CD4-positive, alpha-beta memory T cell (primary cell): ENCODE measurements at regions not wholly inside any gene's neighbourhood (a gene's known extent, or its start where the extent isn't known, plus 50 kb on each side); places are given as distances from the start of the nearest gene placed in this dataset.

Experiments
- CTCF ChIA-PET: fragments of 350-600 bp; sonication (Branson Sonifier 250); formaldehyde crosslinking; loops from one replicate; lab custom pipeline; 2021; ENCODE audit warnings: inconsistent platforms; ENCODE audit not compliant: partially characterized antibody; lab: Charles Lee
- POLR2A ChIA-PET: fragments of 350-600 bp; sonication (Branson Sonifier 250); formaldehyde crosslinking; loops from one replicate; lab custom pipeline; 2021; ENCODE audit not compliant: partially characterized antibody; lab: Charles Lee
- DNase-seq, 5 donors: peaks; one replicate each; pipeline versions ENCODE4 v3.0.0 to v3.0.0-alpha.2; 2020 to 2022; ENCODE audit warnings: mixed read lengths in 1 of 5
- H3K27ac ChIP-seq: one replicate; pipeline ENCODE4 v1.7.0; 2013; ENCODE audit warnings: low read depth, low read length
- H3K27me3 ChIP-seq: 2 replicates; pipeline ENCODE4 v1.7.0; 2013; ENCODE audit warnings: mild to moderate bottlenecking, low read length, moderate library complexity; ENCODE audit not compliant: insufficient read depth
- H3K36me3 ChIP-seq: 2 replicates; pipeline ENCODE4 v1.7.0; 2013; ENCODE audit warnings: mild to moderate bottlenecking, low read length, moderate library complexity; ENCODE audit not compliant: insufficient read depth
- H3K4me1 ChIP-seq: 2 replicates; pipeline ENCODE4 v1.7.0; 2013; ENCODE audit warnings: mild to moderate bottlenecking, low read length, moderate library complexity; ENCODE audit not compliant: insufficient read depth
- H3K4me3 ChIP-seq, 2 donors: one replicate each; pipeline ENCODE4 v1.7.0; 2013; ENCODE audit warnings: low read length in 2 of 2, mild to moderate bottlenecking in 1 of 2
- H3K9me3 ChIP-seq, 2 donors: one replicate each; pipeline ENCODE4 v1.7.0; 2013; ENCODE audit warnings: low read length in 2 of 2, control low read depth in 1 of 2; ENCODE audit not compliant: control insufficient read depth in 1 of 2
- H3K27ac Mint-ChIP-seq, 7 donors: one replicate each; pipeline ENCODE4 v1.8.0; 2020 to 2021; ENCODE audit warnings: mixed read lengths in 7 of 7, mild to moderate bottlenecking in 6 of 7, inconsistent platforms in 3 of 7, moderate library complexity in 3 of 7
- H3K27me3 Mint-ChIP-seq, 2 donors: one replicate each; pipeline ENCODE4 v1.8.0; 2020 to 2021; ENCODE audit warnings: mixed read lengths in 2 of 2
- H3K36me3 Mint-ChIP-seq, 2 donors: one replicate each; pipeline ENCODE4 v1.8.0; 2020 to 2021; ENCODE audit warnings: mixed read lengths in 2 of 2, inconsistent platforms in 1 of 2, mild to moderate bottlenecking in 1 of 2
- H3K4me1 Mint-ChIP-seq, 4 donors: one replicate each; pipeline ENCODE4 v1.8.0; 2020 to 2021; ENCODE audit warnings: mixed read lengths in 4 of 4, mild to moderate bottlenecking in 1 of 4
- H3K4me3 Mint-ChIP-seq, 8 donors: one replicate each; pipeline ENCODE4 v1.8.0; 2020 to 2021; ENCODE audit warnings: mixed read lengths in 8 of 8, mild to moderate bottlenecking in 7 of 8, moderate library complexity in 6 of 8, inconsistent platforms in 3 of 8
- H3K9me3 Mint-ChIP-seq, 8 donors: one replicate each; pipeline ENCODE4 v1.8.0; 2020 to 2021; ENCODE audit warnings: mixed read lengths in 8 of 8, mild to moderate bottlenecking in 5 of 8, inconsistent platforms in 3 of 8, moderate library complexity in 1 of 8
- intact Hi-C: fragments of 100-400 bp; cut with micrococcal nuclease; formaldehyde crosslinking; loops from one replicate; pipeline ENCODE4 v1.15.1; 2023

DNA sequence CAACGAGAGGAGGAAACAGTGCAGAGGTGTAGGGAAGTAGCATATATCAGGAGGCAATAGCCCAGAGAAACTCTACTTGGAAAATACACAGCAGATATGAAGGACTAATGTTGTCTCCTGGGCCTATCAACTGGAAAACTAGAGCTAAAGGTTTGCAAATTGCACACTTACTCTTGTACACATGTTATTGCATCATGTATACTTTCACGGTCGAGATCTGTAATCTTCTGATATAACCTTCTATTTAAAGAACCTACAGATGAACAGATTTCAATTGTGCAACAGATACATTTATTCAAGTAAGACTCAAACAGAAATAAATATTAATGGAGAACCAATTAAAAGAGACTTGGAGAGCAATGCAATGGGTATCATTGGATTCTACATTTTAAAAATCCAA, 256.3 kb upstream of the TMEM161B start:
- no peak overlapping the region for H3K27ac ChIP-seq
- H3K9me3 ChIP-seq: no peaks in the 10 kb centered on the region
- no peaks in the 10 kb centered on the region for H3K4me1 ChIP-seq
- H3K36me3 ChIP-seq: no peaks in the 10 kb centered on the region
- POLR2A ChIA-PET: no interaction called here
- intact Hi-C loops: no loop called here
- H3K27ac Mint-ChIP-seq: no peak overlapping the region
- no peaks in the 10 kb centered on the region for H3K4me1 Mint-ChIP-seq
- no peaks in the 10 kb centered on the region for H3K36me3 Mint-ChIP-seq
- no peaks in the 10 kb centered on the region for H3K27me3 ChIP-seq
- H3K9me3 Mint-ChIP-seq: peaks cover 0 to 2% (median 0%) of the 10 kb centered on the region in 8 donors
- DNase-seq: no peak
- CTCF ChIA-PET: no interaction called here
- H3K4me3 ChIP-seq: no peak overlapping the region
- H3K27me3 Mint-ChIP-seq: peaks cover 0 to 4% of the 10 kb centered on the region in 2 donors
- no peak overlapping the region for H3K4me3 Mint-ChIP-seq

DNA sequence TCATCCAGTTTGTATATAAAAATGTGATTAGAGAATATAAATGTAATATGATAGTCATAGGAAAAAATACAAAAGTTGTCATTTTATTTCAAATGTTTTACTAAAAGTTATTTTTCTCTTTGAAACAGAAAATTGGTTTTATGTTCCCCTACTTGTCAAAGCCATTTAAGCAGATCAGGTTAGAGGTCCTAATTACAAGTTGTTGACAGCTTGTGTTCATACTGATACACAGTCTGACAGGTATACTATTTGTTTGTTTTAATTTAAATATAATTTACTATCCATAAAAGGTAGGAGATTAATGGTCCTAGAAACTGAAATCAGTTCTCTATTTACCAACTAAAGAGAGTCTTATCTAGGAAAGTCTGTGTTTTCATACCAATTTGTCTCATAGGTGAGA, 250.4 kb upstream of the TMEM161B start:
- Mint-ChIP-seq H3K4me1 (no peaks in the 10 kb centered on the region), H3K36me3 (no peaks in the 10 kb centered on the region), H3K4me3 (no peak overlapping the region), H3K27ac (no peak overlapping the region), H3K9me3 (peaks cover 0 to 2% (median 0%) of the 10 kb centered on the region in 8 donors), H3K27me3 (peaks cover 5 to 9% of the 10 kb centered on the region in 2 donors)
- intact Hi-C loops: no loop called here
- H3K9me3 ChIP-seq: no peaks in the 10 kb centered on the region
- no peak for DNase-seq
- ChIA-PET POLR2A (no interaction called here), CTCF (no interaction called here)
- H3K4me1 ChIP-seq: no peaks in the 10 kb centered on the region
- no peak overlapping the region for H3K4me3 ChIP-seq
- no peak overlapping the region for H3K27ac ChIP-seq
- H3K27me3 ChIP-seq: no peaks in the 10 kb centered on the region
- no peaks in the 10 kb centered on the region for H3K36me3 ChIP-seq

DNA sequence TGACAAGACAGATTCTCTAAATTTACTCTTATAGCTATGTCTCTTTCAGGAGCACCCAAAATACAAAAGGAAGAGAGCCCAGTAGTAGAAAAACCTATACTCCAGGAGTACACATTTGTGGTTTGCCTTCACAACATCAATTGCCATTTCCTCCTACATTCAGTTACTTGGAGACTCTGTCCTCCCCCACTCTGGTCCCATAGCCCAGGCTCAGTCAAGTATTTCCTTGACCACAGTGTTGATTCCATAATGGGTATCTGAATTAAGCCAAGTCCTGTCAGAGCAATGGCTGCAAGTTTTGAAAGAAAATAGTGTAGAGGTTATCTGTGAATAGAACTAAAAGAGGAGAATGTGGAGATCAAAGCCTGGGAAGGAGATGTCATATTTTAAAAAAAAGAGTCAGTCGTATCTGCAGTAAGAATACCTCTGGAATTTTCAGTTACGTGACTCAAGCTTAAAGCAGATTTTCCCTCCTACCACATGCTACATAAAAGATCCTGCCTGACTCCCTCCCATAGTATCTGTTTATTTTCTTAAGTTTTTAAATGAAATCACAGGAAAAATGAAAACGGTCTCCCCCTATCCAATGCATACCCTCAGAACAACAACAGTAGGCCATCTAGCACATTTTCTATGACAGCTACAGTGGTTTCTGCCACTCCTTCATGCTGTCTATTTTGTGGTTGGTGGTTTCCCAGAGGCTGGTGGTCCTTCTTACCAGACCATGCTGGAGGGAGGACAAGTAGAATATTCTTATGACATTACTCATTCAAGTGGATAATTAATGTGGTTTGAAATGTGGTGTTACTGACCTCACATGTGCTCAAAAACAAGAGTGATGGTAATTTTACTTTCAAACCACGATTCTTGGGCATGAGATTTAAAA, 249.7 kb upstream of the TMEM161B start:
- no peak overlapping the region for H3K4me3 Mint-ChIP-seq
- H3K27me3 Mint-ChIP-seq: peaks cover 5 to 9% of the 10 kb centered on the region in 2 donors
- Histone ChIP-seq H3K4me1 (no peaks in the 10 kb centered on the region), H3K4me3 (no peak overlapping the region), H3K27me3 (no peaks in the 10 kb centered on the region), H3K36me3 (no peaks in the 10 kb centered on the region), H3K27ac (no peak overlapping the region), H3K9me3 (no peaks in the 10 kb centered on the region)
- CTCF ChIA-PET: interaction anchor here (1.2 kb wide), 1 partner anchor 9 kb away, joined by 3 read pairs; no protein-coding TSS in a partner anchor
- POLR2A ChIA-PET: no interaction called here
- DNase-seq: no peak
- H3K9me3 Mint-ChIP-seq: peaks cover 0 to 2% (median 0%) of the 10 kb centered on the region in 8 donors
- no peaks in the 10 kb centered on the region for H3K4me1 Mint-ChIP-seq
- no peaks in the 10 kb centered on the region for H3K36me3 Mint-ChIP-seq
- intact Hi-C loops: no loop called here
- no peak overlapping the region for H3K27ac Mint-ChIP-seq

DNA sequence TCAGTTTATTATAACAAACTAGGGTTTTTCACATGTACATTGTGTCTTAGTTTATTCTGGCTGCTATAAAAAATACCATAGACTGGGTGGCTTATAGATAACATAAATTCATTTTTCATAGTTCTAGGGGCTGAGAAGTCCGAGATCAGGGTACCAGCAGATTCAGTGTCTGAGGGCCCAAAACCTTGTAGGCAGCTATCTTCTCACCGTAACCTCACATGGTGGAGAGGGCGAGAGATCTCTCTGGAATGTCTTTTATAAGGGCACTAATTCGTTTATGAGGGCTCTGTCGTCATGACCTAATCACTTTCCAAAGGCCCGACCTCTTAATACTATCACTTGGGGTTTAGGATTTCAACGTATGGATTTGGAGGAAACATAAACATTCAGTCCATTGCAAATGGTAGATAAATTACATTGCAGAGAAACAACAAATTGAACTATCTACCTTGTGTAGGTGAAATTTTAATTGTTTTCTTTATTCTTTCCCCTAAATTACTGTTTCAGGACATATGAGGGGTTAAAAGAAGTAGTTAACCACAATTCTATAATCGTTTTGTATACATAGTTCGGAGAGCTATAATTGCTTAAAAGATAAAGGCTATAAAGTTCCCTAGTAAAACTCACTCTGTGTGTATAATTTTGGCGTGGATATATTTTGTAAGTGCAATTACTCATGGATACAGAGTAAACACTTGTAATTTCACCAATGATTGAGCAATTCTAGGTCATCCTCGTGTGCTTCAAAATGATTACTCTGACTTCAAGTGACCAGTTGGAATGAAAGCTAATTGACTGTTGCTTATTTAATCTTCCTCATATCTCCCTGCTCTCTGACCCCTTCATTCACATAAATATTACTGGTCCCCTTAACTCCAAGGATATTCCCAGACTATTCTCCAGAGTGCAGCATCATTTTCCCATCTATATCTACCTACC, 247.5 kb upstream of the TMEM161B start:
- Histone ChIP-seq H3K27ac (no peak overlapping the region), H3K9me3 (no peaks in the 10 kb centered on the region), H3K27me3 (no peaks in the 10 kb centered on the region), H3K36me3 (no peaks in the 10 kb centered on the region), H3K4me1 (no peaks in the 10 kb centered on the region), H3K4me3 (no peak overlapping the region)
- intact Hi-C loops: no loop called here
- no peak overlapping the region for H3K27ac Mint-ChIP-seq
- H3K4me1 Mint-ChIP-seq: no peaks in the 10 kb centered on the region
- ChIA-PET CTCF (no interaction called here), POLR2A (no interaction called here)
- DNase-seq: no peak
- H3K4me3 Mint-ChIP-seq: no peak overlapping the region
- peaks cover 5 to 6% of the 10 kb centered on the region in 2 donors for H3K27me3 Mint-ChIP-seq
- no peaks in the 10 kb centered on the region for H3K9me3 Mint-ChIP-seq
- no peaks in the 10 kb centered on the region for H3K36me3 Mint-ChIP-seq

DNA sequence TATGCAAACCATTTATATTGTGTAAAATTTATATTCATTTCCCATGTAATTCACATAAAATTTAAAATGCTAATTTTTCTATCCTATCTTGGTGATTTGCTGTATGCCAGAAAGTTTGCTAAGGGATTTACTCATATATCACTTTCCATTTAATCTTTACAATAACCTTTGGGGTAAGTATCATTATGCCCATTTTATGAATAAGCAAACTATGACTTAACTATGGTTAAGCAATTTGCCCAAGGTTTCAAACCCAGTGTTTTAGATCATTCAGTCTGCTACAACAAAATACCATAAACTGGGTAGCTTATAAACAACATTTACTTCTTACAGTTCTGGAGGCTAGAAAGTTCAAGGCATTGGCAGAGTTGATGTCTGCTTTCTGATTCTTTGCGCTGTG, 246.4 kb upstream of the TMEM161B start:
- no peak overlapping the region for H3K27ac ChIP-seq
- H3K4me1 Mint-ChIP-seq: no peaks in the 10 kb centered on the region
- CTCF ChIA-PET: no interaction called here
- no peak overlapping the region for H3K27ac Mint-ChIP-seq
- H3K4me3 ChIP-seq: no peak overlapping the region
- DNase-seq: no peak
- H3K27me3 Mint-ChIP-seq: peaks cover 4 to 8% of the 10 kb centered on the region in 2 donors
- POLR2A ChIA-PET: no interaction called here
- H3K9me3 ChIP-seq: no peaks in the 10 kb centered on the region
- no peaks in the 10 kb centered on the region for H3K36me3 Mint-ChIP-seq
- no peaks in the 10 kb centered on the region for H3K27me3 ChIP-seq
- no peak overlapping the region for H3K4me3 Mint-ChIP-seq
- H3K9me3 Mint-ChIP-seq: no peaks in the 10 kb centered on the region
- H3K4me1 ChIP-seq: no peaks in the 10 kb centered on the region
- intact Hi-C loops: no loop called here
- H3K36me3 ChIP-seq: no peaks in the 10 kb centered on the region

GRCh38 chr5:88509403-88509802, 240.8 kb upstream of the TMEM161B start:
- ChIA-PET CTCF (no interaction called here), POLR2A (no interaction called here)
- no peak overlapping the region for H3K27ac Mint-ChIP-seq
- Histone ChIP-seq H3K9me3 (no peaks in the 10 kb centered on the region), H3K36me3 (no peaks in the 10 kb centered on the region), H3K27ac (no peak overlapping the region), H3K4me1 (no peaks in the 10 kb centered on the region), H3K4me3 (no peak overlapping the region), H3K27me3 (no peaks in the 10 kb centered on the region)
- no peaks in the 10 kb centered on the region for H3K4me1 Mint-ChIP-seq
- intact Hi-C loops: no loop called here
- H3K4me3 Mint-ChIP-seq: no peak overlapping the region
- H3K36me3 Mint-ChIP-seq: no peaks in the 10 kb centered on the region
- H3K27me3 Mint-ChIP-seq: peaks cover 2 to 3% of the 10 kb centered on the region in 2 donors
- no peak for DNase-seq
- H3K9me3 Mint-ChIP-seq: no peaks in the 10 kb centered on the region

- Mint-ChIP-seq H3K4me3 (no peak overlapping the region), H3K27me3 (peaks cover 3 to 5% of the 10 kb centered on the region in 2 donors), H3K27ac (no peak overlapping the region), H3K4me1 (peaks cover 3 to 8% (median 5%) of the 10 kb centered on the region in 4 donors), H3K9me3 (no peaks in the 10 kb centered on the region), H3K36me3 (no peaks in the 10 kb centered on the region)
- no peak for DNase-seq
- H3K36me3 ChIP-seq: no peaks in the 10 kb centered on the region
- intact Hi-C loops: no loop called here
- H3K4me3 ChIP-seq: no peak overlapping the region
- ChIA-PET POLR2A (no interaction called here), CTCF (no interaction called here)
- no peaks in the 10 kb centered on the region for H3K4me1 ChIP-seq
- H3K27ac ChIP-seq: no peak overlapping the region
- no peaks in the 10 kb centered on the region for H3K27me3 ChIP-seq
- H3K9me3 ChIP-seq: no peaks in the 10 kb centered on the region
Measured at GRCh38 chr5:88507261-88507660, 238.6 kb upstream of the TMEM161B start.
